HCT116 (cell line): ENCODE measurements at regions not wholly inside any gene's neighbourhood (a gene's known extent, or its start where the extent isn't known, plus 50 kb on each side); places are given as distances from the start of the nearest gene placed in this dataset.

Experiments
- ATAC-seq: fragments of 200-7000 bp; cut with Tn5 transposase; 2 replicates; pipeline ENCODE4 v1.9.1; 2020; ENCODE audit warnings: mild to moderate bottlenecking, moderate library complexity
- BruUV-seq: library from RNA; stranded (reverse); fragments of 400-500 nt; replicated peaks from 2 replicates; lab custom pipeline; 2021; lab: Mats Ljungman, UMichigan
- CTCF ChIA-PET: fragments of 300-600 bp; sonication (Branson Sonifier 250); formaldehyde crosslinking; loops from one replicate; lab custom pipeline; 2021; ENCODE audit warnings: antibody characterized with exemption; lab: Charles Lee
- POLR2A ChIA-PET: fragments of 300-600, 350-600 bp; sonication (Branson Sonifier 250); formaldehyde crosslinking; loops from one replicate; lab custom pipeline; 2021; ENCODE audit warnings: antibody characterized with exemption; lab: Charles Lee
- RAD21 ChIA-PET, 2 experiments: fragments of 300-600 bp; sonication (Branson Sonifier 250); formaldehyde crosslinking; loops; one replicate each; lab custom pipeline; 2023; ENCODE audit warnings: low total read pairs in 2 of 2; ENCODE audit not compliant: uncharacterized antibody in 2 of 2, unreplicated experiment in 2 of 2, low non-redundant PET in 1 of 2; lab: Charles Lee
- DNase-seq: peaks from one replicate; pipeline ENCODE4 v3.0.0-alpha.2; 2010; ENCODE audit warnings: low read depth, low spot score
- H2AFZ ChIP-seq: fragments of 200-600 bp; shearing (Covaris generic), sonication (generic); 2 replicates; pipeline ENCODE4 v1.6.1; 2017; ENCODE audit warnings: low read depth, mixed run types, mixed read lengths, antibody characterized with exemption, low read length; ENCODE audit not compliant: poor library complexity, severe bottlenecking
- H3K27ac ChIP-seq: 2 replicates; pipeline ENCODE4 v1.5.1; 2012; ENCODE audit warnings: low read depth, low read length
- H3K27me3 ChIP-seq: fragments of 200-600 bp; sonication (generic); 2 replicates; pipeline ENCODE4 v1.6.1; 2016; ENCODE audit warnings: mixed run types, low read length, mixed read lengths; ENCODE audit not compliant: insufficient read depth
- H3K36me3 ChIP-seq, 2 experiments: fragments of 200-500 bp in 1 of 2; fragments of 200-600 bp in 1 of 2; sonication (Bioruptor generic) in 1 of 2; sonication (generic) in 1 of 2; 2 replicates each; pipeline versions ENCODE4 v1.5.1 to v1.6.1; 2014 to 2016; ENCODE audit warnings: low read length in 2 of 2, inconsistent platforms in 1 of 2, mixed read lengths in 1 of 2, mixed run types in 1 of 2; ENCODE audit not compliant: insufficient read depth in 2 of 2, control insufficient read depth in 1 of 2
- H3K4me1 ChIP-seq, 2 experiments: fragments of 200-600 bp in 1 of 2; sonication (generic) in 1 of 2; 2 replicates each; pipeline versions ENCODE4 v1.5.1 to v1.6.1; 2012 to 2017; ENCODE audit warnings: low read length in 2 of 2, inconsistent platforms in 1 of 2, mild to moderate bottlenecking in 1 of 2, mixed read lengths in 1 of 2, mixed run types in 1 of 2, moderate library complexity in 1 of 2; ENCODE audit not compliant: insufficient read depth in 2 of 2, control insufficient read depth in 1 of 2
- H3K4me2 ChIP-seq: fragments of 200-600 bp; sonication (generic); 2 replicates; pipeline ENCODE4 v1.6.1; 2017; ENCODE audit warnings: mixed run types, low read length, mixed read lengths
- H3K4me3 ChIP-seq, 2 experiments: fragments of 200-600 bp in 1 of 2; sonication (generic) in 1 of 2; replicated peaks in 1 of 2; 2 replicates each; pipeline ENCODE4 v1.5.1; 2011 to 2016; ENCODE audit warnings: low read length in 2 of 2, control low read depth in 1 of 2, low read depth in 1 of 2, mild to moderate bottlenecking in 1 of 2, mixed read lengths in 1 of 2, mixed run types in 1 of 2
- H3K79me2 ChIP-seq: fragments of 200-600 bp; sonication (generic); 2 replicates; pipeline ENCODE4 v1.6.1; 2017; ENCODE audit warnings: mild to moderate bottlenecking, mixed run types, low read length, moderate library complexity, mixed read lengths; ENCODE audit not compliant: insufficient read depth
- H3K9ac ChIP-seq: fragments of 200-600 bp; sonication (generic); 2 replicates; pipeline ENCODE4 v1.6.1; 2016; ENCODE audit warnings: low read length, mixed read lengths
- H3K9me2 ChIP-seq: fragments of 200-600 bp; sonication (generic), shearing (Covaris generic); 2 replicates; pipeline ENCODE4 v1.6.1; 2017; ENCODE audit warnings: mixed run types, mild to moderate bottlenecking, moderate library complexity; ENCODE audit not compliant: insufficient read depth
- H3K9me3 ChIP-seq, 2 experiments: fragments of 200-500 bp in 1 of 2; fragments of 200-600 bp in 1 of 2; sonication (Bioruptor generic) in 1 of 2; sonication (generic) in 1 of 2; 2 replicates each; pipeline ENCODE4 v1.6.1; 2014 to 2017; ENCODE audit warnings: low read length in 2 of 2, mixed read lengths in 2 of 2, inconsistent platforms in 1 of 2, low read depth in 1 of 2, mild to moderate bottlenecking in 1 of 2, mixed run types in 1 of 2, moderate library complexity in 1 of 2; ENCODE audit not compliant: control insufficient read depth in 1 of 2, insufficient read depth in 1 of 2
- H4K20me1 ChIP-seq: fragments of 200-600 bp; sonication (generic), shearing (Covaris generic); 2 replicates; pipeline ENCODE4 v1.6.1; 2017; ENCODE audit warnings: mixed run types, mild to moderate bottlenecking, moderate library complexity; ENCODE audit not compliant: insufficient read depth
- ATF3 ChIP-seq: IDR thresholded peaks from 2 replicates; pipeline ENCODE4 v1.6.1; 2012
- CBX3 ChIP-seq: IDR thresholded peaks from 2 replicates; pipeline ENCODE4 v1.6.1; 2012; ENCODE audit warnings: low read depth
- CEBPB ChIP-seq: IDR thresholded peaks from 2 replicates; pipeline ENCODE4 v1.6.1; 2012; ENCODE audit warnings: low read depth
- CTCF ChIP-seq, 3 experiments: fragments of 200-600 bp in 1 of 3; sonication (generic) in 1 of 3; IDR thresholded peaks in 2 of 3; conservative IDR thresholded peaks in 1 of 3; 2 replicates each; pipeline ENCODE4 v1.5.1; 2012 to 2017; ENCODE audit warnings: low read depth in 2 of 3, low read length in 2 of 3, antibody characterized with exemption in 1 of 3, borderline replicate concordance in 1 of 3, control low read depth in 1 of 3, mild to moderate bottlenecking in 1 of 3, mixed read lengths in 1 of 3, mixed run types in 1 of 3, moderate library complexity in 1 of 3; ENCODE audit not compliant: insufficient read depth in 1 of 3
- ELF1 ChIP-seq: IDR thresholded peaks from 2 replicates; pipeline ENCODE4 v1.6.1; 2012; ENCODE audit warnings: low read depth, borderline replicate concordance
- EZH2 ChIP-seq: fragments of 200-600 bp; sonication (generic); IDR thresholded peaks from 2 replicates; pipeline ENCODE4 v1.6.1; 2017; ENCODE audit warnings: antibody characterized with exemption, mixed run types
- FOSL1 ChIP-seq: IDR thresholded peaks from 2 replicates; pipeline ENCODE4 v1.6.1; 2012; ENCODE audit warnings: low read depth
- JUND ChIP-seq: IDR thresholded peaks from 2 replicates; pipeline ENCODE4 v1.6.1; 2012
- MAX ChIP-seq: IDR thresholded peaks from 2 replicates; pipeline ENCODE4 v1.6.1; 2012
- POLR2AphosphoS5 ChIP-seq: IDR thresholded peaks from 2 replicates; pipeline ENCODE4 v1.6.1; 2011; ENCODE audit warnings: mild to moderate bottlenecking, low read depth, low read length, moderate library complexity
- RAD21 ChIP-seq: IDR thresholded peaks from 2 replicates; pipeline ENCODE4 v1.6.1; 2012; ENCODE audit warnings: low read depth, mild to moderate bottlenecking
- REST ChIP-seq: IDR thresholded peaks from 2 replicates; pipeline ENCODE4 v1.6.1; 2012; ENCODE audit warnings: low read depth
- SIN3A ChIP-seq: IDR thresholded peaks from 2 replicates; pipeline ENCODE4 v1.6.1; 2012; ENCODE audit warnings: low read depth
- SP1 ChIP-seq: IDR thresholded peaks from 2 replicates; pipeline ENCODE4 v1.6.1; 2012; ENCODE audit warnings: low read depth
- SRF ChIP-seq: IDR thresholded peaks from 2 replicates; pipeline ENCODE4 v1.6.1; 2012; ENCODE audit warnings: low read depth
- YY1 ChIP-seq: IDR thresholded peaks from 2 replicates; pipeline ENCODE4 v1.6.1; 2011; ENCODE audit warnings: low read length, low read depth, moderate library complexity, mild to moderate bottlenecking; ENCODE audit not compliant: insufficient replicate concordance; ENCODE audit errors: extremely low read depth
- ZBTB33 ChIP-seq: IDR thresholded peaks from 2 replicates; pipeline ENCODE4 v1.6.1; 2011; ENCODE audit warnings: mild to moderate bottlenecking, low read length, moderate library complexity; ENCODE audit not compliant: insufficient replicate concordance; ENCODE audit errors: extremely low read depth
- intact Hi-C: fragments of 100-400 bp; cut with micrococcal nuclease; formaldehyde crosslinking; loops from 2 replicates; pipeline ENCODE4 v1.10.0; 2022

GRCh38 chr21:35873441-35873840 lies 186.9 kb downstream of the SETD4 start:
- intact Hi-C loops, result no loop called here
- TF ChIP-seq JUND (no peak), RAD21 (no peak), YY1 (no peak), FOSL1 (no peak), POLR2AphosphoS5 (no peak), CTCF (IDR thresholded peaks at IDR 0.05 in 2 of 3, conservative IDR thresholded peaks at IDR 0.05 in 1 of 3; ENCODE audit: borderline replicate concordance in 1 of 3, insufficient read depth in 1 of 3, low read depth in 2 of 3, low read length in 2 of 3) (no peak), ATF3 (no peak), CEBPB (no peak), SRF (no peak), CBX3 (no peak), SP1 (no peak), SIN3A (no peak), ELF1 (no peak), ZBTB33 (no peak), REST (no peak), MAX (no peak), EZH2 (no peak)
- ChIA-PET POLR2A (no interaction called here), RAD21 (no interaction called here), CTCF (no interaction called here)
- no TSS peak for BruUV-seq
- H3K4me1 ChIP-seq, result no peaks in the 10 kb centered on the region
- H3K4me2 ChIP-seq, result no peak overlapping the region
- no peaks in the 10 kb centered on the region for H4K20me1 ChIP-seq
- H3K27ac ChIP-seq, result no peak overlapping the region
- ATAC-seq, result no peak
- H3K36me3 ChIP-seq, result no peaks in the 10 kb centered on the region
- H3K9ac ChIP-seq, result no peak overlapping the region
- H3K9me2 ChIP-seq, result no peaks in the 10 kb centered on the region
- 0 out of 2 replicates have a peak, but pooled peaks cover 4% of the 10 kb centered on the region for H3K27me3 ChIP-seq
- no peak overlapping the region for H2AFZ ChIP-seq
- no peaks in the 10 kb centered on the region for H3K79me2 ChIP-seq
- no peak overlapping the region for H3K4me3 ChIP-seq
- H3K9me3 ChIP-seq, result peaks cover 0 to 4% of the 10 kb centered on the region in 2 experiments; a peak in 1 of 4 replicates
- no peak for DNase-seq
